Activated T-helper 17 cell treated with anti-CD3 and anti-CD28 coated beads, Interleukin-2, amount 50 U/mL, for 72 hours (primary cell): ENCODE measurements at regions not wholly inside any gene's neighbourhood (a gene's known extent, or its start where the extent isn't known, plus 50 kb on each side); places are given as distances from the start of the nearest gene placed in this dataset.

Experiments
- ATAC-seq: fragments of 150-1000 bp; cut with Tn5 transposase; replicated peaks from 2 replicates; pipeline ENCODE4 v1.10.0; 2021; ENCODE audit warnings: mild to moderate bottlenecking, moderate library complexity
- H3K27ac Mint-ChIP-seq: one replicate; pipeline ENCODE4 v1.8.0; 2022; ENCODE audit warnings: mixed read lengths
- H3K27me3 Mint-ChIP-seq: one replicate; pipeline ENCODE4 v1.8.0; 2022; ENCODE audit warnings: mixed read lengths
- H3K36me3 Mint-ChIP-seq: one replicate; pipeline ENCODE4 v1.8.0; 2022; ENCODE audit warnings: low read depth, mild to moderate bottlenecking, mixed read lengths
- H3K4me1 Mint-ChIP-seq: one replicate; pipeline ENCODE4 v1.8.0; 2022; ENCODE audit warnings: mixed read lengths
- H3K4me3 Mint-ChIP-seq: one replicate; pipeline ENCODE4 v1.8.0; 2022; ENCODE audit warnings: mild to moderate bottlenecking, mixed read lengths
- H3K9me3 Mint-ChIP-seq: one replicate; pipeline ENCODE4 v1.8.0; 2022; ENCODE audit warnings: mixed read lengths

GRCh38 chr6:40909811-40910210, 129.2 kb downstream of the UNC5CL start:
- H3K4me3 Mint-ChIP-seq, result no peak overlapping the region
- H3K4me1 Mint-ChIP-seq, result no peaks in the 10 kb centered on the region
- H3K27ac Mint-ChIP-seq, result no peak overlapping the region
- no peaks in the 10 kb centered on the region for H3K9me3 Mint-ChIP-seq
- ATAC-seq, result no peak
- H3K27me3 Mint-ChIP-seq, result peaks cover 13% of the 10 kb centered on the region
- H3K36me3 Mint-ChIP-seq, result no peaks in the 10 kb centered on the region

GRCh38 chr6:40907198-40907701, 131.8 kb downstream of the UNC5CL start:
- Mint-ChIP-seq H3K36me3 (no peaks in the 10 kb centered on the region), H3K27me3 (peaks cover 13% of the 10 kb centered on the region), H3K27ac (no peak overlapping the region), H3K4me1 (no peaks in the 10 kb centered on the region), H3K4me3 (no peak overlapping the region), H3K9me3 (no peaks in the 10 kb centered on the region)
- no peak for ATAC-seq

GRCh38 chr6:40906759-40907158, 132.3 kb downstream of the UNC5CL start:
- Mint-ChIP-seq H3K4me3 (no peak overlapping the region), H3K27me3 (peaks cover 13% of the 10 kb centered on the region), H3K9me3 (no peaks in the 10 kb centered on the region), H3K27ac (no peak overlapping the region), H3K4me1 (no peaks in the 10 kb centered on the region), H3K36me3 (no peaks in the 10 kb centered on the region)
- no peak for ATAC-seq

GRCh38 chr6:40904583-40905194, 134.3 kb downstream of the UNC5CL start:
- H3K4me3 Mint-ChIP-seq, result no peak overlapping the region
- no peaks in the 10 kb centered on the region for H3K36me3 Mint-ChIP-seq
- no peaks in the 10 kb centered on the region for H3K9me3 Mint-ChIP-seq
- no peaks in the 10 kb centered on the region for H3K4me1 Mint-ChIP-seq
- ATAC-seq, result no peak
- H3K27ac Mint-ChIP-seq, result no peak overlapping the region
- H3K27me3 Mint-ChIP-seq, result peaks cover 9% of the 10 kb centered on the region

GRCh38 chr6:40903456-40903855, 135.6 kb downstream of the UNC5CL start:
- Mint-ChIP-seq H3K36me3 (no peaks in the 10 kb centered on the region), H3K4me3 (no peak overlapping the region), H3K27ac (no peak overlapping the region), H3K27me3 (peaks cover 9% of the 10 kb centered on the region), H3K4me1 (no peaks in the 10 kb centered on the region), H3K9me3 (no peaks in the 10 kb centered on the region)
- ATAC-seq, result no peak

- no peak for ATAC-seq
- no peaks in the 10 kb centered on the region for H3K9me3 Mint-ChIP-seq
- peaks cover 13% of the 10 kb centered on the region for H3K27me3 Mint-ChIP-seq
- no peak overlapping the region for H3K4me3 Mint-ChIP-seq
- H3K4me1 Mint-ChIP-seq, result no peaks in the 10 kb centered on the region
- H3K36me3 Mint-ChIP-seq, result no peaks in the 10 kb centered on the region
- H3K27ac Mint-ChIP-seq, result no peak overlapping the region
Measured at GRCh38 chr6:40901322-40902055, 137.5 kb downstream of the UNC5CL start.

- no peaks in the 10 kb centered on the region for H3K4me1 Mint-ChIP-seq
- H3K36me3 Mint-ChIP-seq, result no peaks in the 10 kb centered on the region
Measured at GRCh38 chr6:40900791-40901190, 138.2 kb downstream of the UNC5CL start.

GRCh38 chr6:40899684-40900155, 139.3 kb downstream of the UNC5CL start:
- no peaks in the 10 kb centered on the region for H3K36me3 Mint-ChIP-seq
- no peak overlapping the region for H3K27ac Mint-ChIP-seq
- no peaks in the 10 kb centered on the region for H3K9me3 Mint-ChIP-seq
- no peak overlapping the region for H3K4me3 Mint-ChIP-seq
- no peaks in the 10 kb centered on the region for H3K4me1 Mint-ChIP-seq
- peaks cover 16% of the 10 kb centered on the region for H3K27me3 Mint-ChIP-seq
- no peak for ATAC-seq

More at GRCh38 chr6:40900791-40901190, 138.2 kb downstream of the UNC5CL start:
- Mint-ChIP-seq H3K27me3 (peaks cover 13% of the 10 kb centered on the region), H3K9me3 (no peaks in the 10 kb centered on the region), H3K27ac (no peak overlapping the region), H3K4me3 (no peak overlapping the region)
- no peak for ATAC-seq

GRCh38 chr6:40898073-40898472, 140.9 kb downstream of the UNC5CL start:
- no peak overlapping the region for H3K4me3 Mint-ChIP-seq
- no peaks in the 10 kb centered on the region for H3K36me3 Mint-ChIP-seq
- H3K27ac Mint-ChIP-seq, result no peak overlapping the region
- no peaks in the 10 kb centered on the region for H3K4me1 Mint-ChIP-seq
- ATAC-seq, result no peak
- no peaks in the 10 kb centered on the region for H3K9me3 Mint-ChIP-seq
- H3K27me3 Mint-ChIP-seq, result peaks cover 15% of the 10 kb centered on the region

GRCh38 chr6:40897390-40898003, 141.5 kb downstream of the UNC5CL start:
- no peak for ATAC-seq

GRCh38 chr6:40896696-40897095, 142.3 kb downstream of the UNC5CL start:
- peaks cover 11% of the 10 kb centered on the region for H3K27me3 Mint-ChIP-seq
- no peaks in the 10 kb centered on the region for H3K36me3 Mint-ChIP-seq
- no peaks in the 10 kb centered on the region for H3K4me1 Mint-ChIP-seq

More at GRCh38 chr6:40897390-40898003, 141.5 kb downstream of the UNC5CL start:
- H3K4me1 Mint-ChIP-seq, result no peaks in the 10 kb centered on the region
- H3K27ac Mint-ChIP-seq, result no peak overlapping the region
- H3K4me3 Mint-ChIP-seq, result no peak overlapping the region
- H3K36me3 Mint-ChIP-seq, result no peaks in the 10 kb centered on the region
- H3K27me3 Mint-ChIP-seq, result peaks cover 11% of the 10 kb centered on the region
- H3K9me3 Mint-ChIP-seq, result no peaks in the 10 kb centered on the region

GRCh38 chr6:40894962-40895799, 143.8 kb downstream of the UNC5CL start:
- Mint-ChIP-seq H3K36me3 (no peaks in the 10 kb centered on the region), H3K27ac (no peak overlapping the region), H3K9me3 (no peaks in the 10 kb centered on the region), H3K4me1 (no peaks in the 10 kb centered on the region), H3K27me3 (peaks cover 11% of the 10 kb centered on the region), H3K4me3 (no peak overlapping the region)
- ATAC-seq, result no peak

More at GRCh38 chr6:40896696-40897095, 142.3 kb downstream of the UNC5CL start:
- no peak for ATAC-seq
- H3K27ac Mint-ChIP-seq, result no peak overlapping the region
- no peaks in the 10 kb centered on the region for H3K9me3 Mint-ChIP-seq
- no peak overlapping the region for H3K4me3 Mint-ChIP-seq

GRCh38 chr6:40893021-40893420, 146.0 kb downstream of the UNC5CL start:
- Mint-ChIP-seq H3K36me3 (no peaks in the 10 kb centered on the region), H3K4me3 (no peak overlapping the region)

GRCh38 chr6:40892223-40892622, 146.8 kb downstream of the UNC5CL start:
- no peak overlapping the region for H3K4me3 Mint-ChIP-seq
- H3K4me1 Mint-ChIP-seq, result no peaks in the 10 kb centered on the region
- no peak for ATAC-seq
- peaks cover 7% of the 10 kb centered on the region for H3K27me3 Mint-ChIP-seq
- no peaks in the 10 kb centered on the region for H3K9me3 Mint-ChIP-seq
- H3K27ac Mint-ChIP-seq, result no peak overlapping the region
- no peaks in the 10 kb centered on the region for H3K36me3 Mint-ChIP-seq

More at GRCh38 chr6:40893021-40893420, 146.0 kb downstream of the UNC5CL start:
- ATAC-seq, result no peak
- no peak overlapping the region for H3K27ac Mint-ChIP-seq
- H3K27me3 Mint-ChIP-seq, result peaks cover 7% of the 10 kb centered on the region
- H3K4me1 Mint-ChIP-seq, result no peaks in the 10 kb centered on the region
- no peaks in the 10 kb centered on the region for H3K9me3 Mint-ChIP-seq
